Endothelial cell of umbilical vein (primary cell): ENCODE measurements at regions not wholly inside any gene's neighbourhood (a gene's known extent, or its start where the extent isn't known, plus 50 kb on each side); places are given as distances from the start of the nearest gene placed in this dataset.

Experiments used
- BruUV-seq: library from RNA; stranded (reverse); fragments of 400-500 nt; replicated peaks from 2 replicates; lab custom pipeline; 2021; lab: Mats Ljungman, UMichigan
- CTCF ChIA-PET: fragments of 300-600, 350-600 bp; sonication (Branson Sonifier 250); formaldehyde crosslinking; loops from one replicate; lab custom pipeline; 2021; ENCODE audit warnings: antibody characterized with exemption, inconsistent platforms; lab: Charles Lee
- POLR2A ChIA-PET: fragments of 300-600, 350-600 bp; sonication (Branson Sonifier 250); formaldehyde crosslinking; loops from one replicate; lab custom pipeline; 2021; ENCODE audit warnings: antibody characterized with exemption, inconsistent platforms; lab: Charles Lee
- DNase-seq: peaks from one replicate; pipeline ENCODE4 v3.0.0-alpha.2; 2011; ENCODE audit warnings: low read depth, low spot score
- FAIRE-seq: peaks from 2 replicates; lab custom pipeline; 2011; peaks lifted over from hg19 to GRCh38; lab: Jason Lieb, UNC
- H2AFZ ChIP-seq: 2 replicates; pipeline ENCODE4 v1.6.0; 2012; ENCODE audit warnings: low read depth, low read length, control low read depth, inconsistent platforms
- H3K27ac ChIP-seq: 2 replicates; pipeline ENCODE4 v1.5.1; 2011; ENCODE audit warnings: low read depth, mild to moderate bottlenecking, control low read depth, low read length, moderate library complexity; ENCODE audit not compliant: insufficient read depth
- H3K27me3 ChIP-seq, 2 experiments: 2 replicates each; pipeline versions ENCODE4 v1.6.0 to v1.6.1; 2011; ENCODE audit warnings: low read length in 2 of 2, mixed read lengths in 1 of 2; ENCODE audit not compliant: control insufficient read depth in 2 of 2, insufficient read depth in 2 of 2
- H3K36me3 ChIP-seq, 2 experiments: 2 replicates in 1 of 2; 3 replicates in 1 of 2; pipeline ENCODE4 v1.5.1; 2011; ENCODE audit warnings: low read length in 2 of 2, mild to moderate bottlenecking in 1 of 2, moderate library complexity in 1 of 2; ENCODE audit not compliant: control insufficient read depth in 2 of 2, insufficient read depth in 2 of 2; ENCODE audit errors: extremely low read depth in 1 of 2
- H3K4me1 ChIP-seq: 3 replicates; pipeline ENCODE4 v1.5.1; 2011; ENCODE audit warnings: mild to moderate bottlenecking, low read length; ENCODE audit not compliant: control insufficient read depth, insufficient read depth; ENCODE audit errors: extremely low read depth
- H3K4me2 ChIP-seq: 2 replicates; pipeline ENCODE4 v1.6.1; 2011; ENCODE audit warnings: low read length, control low read depth, mixed read lengths; ENCODE audit not compliant: insufficient read depth
- H3K4me3 ChIP-seq, 3 experiments: fragments of 200-600 bp in 1 of 3; sonication (generic), shearing (Covaris generic) in 1 of 3; replicated peaks in 1 of 3; 2 replicates each; pipeline ENCODE4 v1.5.1; 2011 to 2016; ENCODE audit warnings: control low read depth in 3 of 3, low read length in 3 of 3, mild to moderate bottlenecking in 2 of 3, inconsistent platforms in 1 of 3, low read depth in 1 of 3, moderate library complexity in 1 of 3; ENCODE audit not compliant: insufficient read depth in 1 of 3
- H3K79me2 ChIP-seq: 2 replicates; pipeline ENCODE4 v1.6.0; 2012; ENCODE audit warnings: low read length, inconsistent platforms; ENCODE audit not compliant: control insufficient read depth, insufficient read depth
- H3K9ac ChIP-seq: replicated peaks from 2 replicates; pipeline ENCODE3; 2011; ENCODE audit warnings: low read length, control low read depth; ENCODE audit not compliant: insufficient read depth; ENCODE audit errors: extremely low read depth
- H3K9me1 ChIP-seq: replicated peaks from 3 replicates; pipeline ENCODE4 v1.6.0; 2011; ENCODE audit warnings: mild to moderate bottlenecking, low read length; ENCODE audit not compliant: control insufficient read depth, insufficient read depth; ENCODE audit errors: extremely low read depth
- H3K9me3 ChIP-seq: replicated peaks from 2 replicates; pipeline ENCODE4 v1.5.1; 2012; ENCODE audit warnings: low read length, inconsistent platforms; ENCODE audit not compliant: control insufficient read depth, insufficient read depth
- H4K20me1 ChIP-seq: replicated peaks from 2 replicates; pipeline ENCODE3; 2011; ENCODE audit warnings: mild to moderate bottlenecking, low read length; ENCODE audit not compliant: control insufficient read depth, insufficient read depth; ENCODE audit errors: extremely low read depth
- EZH2 ChIP-seq: IDR thresholded peaks from 2 replicates; pipeline ENCODE4 v1.6.1; 2012; ENCODE audit warnings: borderline replicate concordance, low read depth, mild to moderate bottlenecking, moderate library complexity, low read length, inconsistent platforms; ENCODE audit not compliant: severe bottlenecking
- FOS ChIP-seq: IDR thresholded peaks from 2 replicates; pipeline ENCODE4 v1.6.1; 2011; ENCODE audit warnings: mild to moderate bottlenecking, low read length, moderate library complexity, borderline replicate concordance; ENCODE audit not compliant: insufficient read depth
- GATA2 ChIP-seq: IDR thresholded peaks from 2 replicates; pipeline ENCODE4 v1.7.0; 2011; ENCODE audit warnings: low read depth, mild to moderate bottlenecking, moderate library complexity, mixed read lengths, low read length; ENCODE audit not compliant: insufficient read length, insufficient read depth
- JUN ChIP-seq: IDR thresholded peaks from 2 replicates; pipeline ENCODE4 v1.6.1; 2011; ENCODE audit warnings: borderline replicate concordance, low read depth; ENCODE audit not compliant: insufficient read length, insufficient read depth
- MYC ChIP-seq: IDR thresholded peaks from one replicate; pipeline ENCODE4 v1.6.1; 2011; ENCODE audit warnings: mild to moderate bottlenecking, low read depth, low read length
- POLR2A ChIP-seq: IDR thresholded peaks from 2 replicates; pipeline ENCODE4 v1.6.1; 2012; ENCODE audit warnings: low read depth, mild to moderate bottlenecking, control low read depth, low read length
- POLR2AphosphoS5 ChIP-seq: IDR thresholded peaks from 2 replicates; pipeline ENCODE4 v1.6.1; 2012; ENCODE audit warnings: low read depth, mild to moderate bottlenecking, control low read depth, low read length, moderate library complexity; ENCODE audit not compliant: insufficient read depth
- dilution Hi-C: fragments of 300-500 bp; cut with MboI; formaldehyde crosslinking; loops from one replicate; pipeline ENCODE4 v1.15.0; 2019; ENCODE audit warnings: low sequenced_read_pairs; ENCODE audit not compliant: extremely low pct_ligation_motif_present
- intact Hi-C: fragments of 100-400 bp; cut with micrococcal nuclease; formaldehyde crosslinking; loops from one replicate; pipeline ENCODE4 v1.10.0; 2022
- TF ChIP-seq, protein P1 (sequence below), 2 donors: IDR thresholded peaks; 1 replicate in 1 of 2; 2 replicates in 1 of 2; pipeline ENCODE4 v1.5.1; 2011; ENCODE audit warnings: low read length in 2 of 2, mild to moderate bottlenecking in 2 of 2, moderate library complexity in 2 of 2, control low read depth in 1 of 2, inconsistent platforms in 1 of 2, low read depth in 1 of 2; ENCODE audit not compliant: insufficient read depth in 1 of 2; ENCODE audit errors: extremely low read depth in 1 of 2
- TF ChIP-seq, protein P2 (sequence below): IDR thresholded peaks from 2 replicates; pipeline ENCODE4 v1.6.1; 2011; ENCODE audit not compliant: insufficient read depth, insufficient read length

DNA sequence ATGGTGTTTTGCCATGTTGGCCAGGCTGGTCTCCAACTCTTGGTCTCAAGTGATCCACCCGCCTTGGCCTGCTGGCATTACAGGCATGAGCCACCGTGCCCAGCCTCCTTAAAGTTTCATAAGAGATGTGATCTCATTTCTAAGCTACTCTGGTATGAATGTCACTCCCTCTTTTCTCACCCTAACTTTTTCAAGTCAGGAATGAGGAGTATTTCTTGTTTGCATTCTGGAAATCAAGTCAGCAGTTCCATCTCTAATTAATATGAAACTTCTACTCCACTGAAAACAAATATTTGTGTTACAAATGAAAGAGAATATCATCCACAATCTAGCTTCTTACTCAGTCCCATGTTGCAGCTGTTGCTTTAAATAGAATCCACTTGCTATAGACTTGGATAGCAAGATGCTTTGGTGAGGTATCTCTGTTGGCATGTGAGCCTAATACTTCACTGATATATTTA is 61.3 kb downstream of the ARF6 start:
- ChIA-PET POLR2A (no interaction called here), CTCF (interaction anchor here (1.7 kb wide), 1 partner anchor 18 kb away, joined by 5 read pairs; no protein-coding TSS in a partner anchor)
- Histone ChIP-seq H3K27ac (no peak overlapping the region), H3K4me2 (no peak overlapping the region), H3K9me1 (no peaks in the 10 kb centered on the region), H2AFZ (no peak overlapping the region), H3K36me3 (no peaks in the 10 kb centered on the region), H3K9ac (no peak overlapping the region), H4K20me1 (no peaks in the 10 kb centered on the region), H3K9me3 (no peaks in the 10 kb centered on the region), H3K4me1 (peaks cover 6% of the 10 kb centered on the region), H3K79me2 (no peaks in the 10 kb centered on the region), H3K4me3 (no peak overlapping the region), H3K27me3 (no peaks in the 10 kb centered on the region)
- no peak for FAIRE-seq
- dilution Hi-C loops: no loop called here
- intact Hi-C loops: no loop called here
- BruUV-seq: no TSS peak
- TF ChIP-seq MYC (no peak), POLR2A (no peak), EZH2 (no peak), JUN (no peak), POLR2AphosphoS5 (no peak), FOS (no peak), GATA2 (no peak)
- TF ChIP-seq, protein P1, sequence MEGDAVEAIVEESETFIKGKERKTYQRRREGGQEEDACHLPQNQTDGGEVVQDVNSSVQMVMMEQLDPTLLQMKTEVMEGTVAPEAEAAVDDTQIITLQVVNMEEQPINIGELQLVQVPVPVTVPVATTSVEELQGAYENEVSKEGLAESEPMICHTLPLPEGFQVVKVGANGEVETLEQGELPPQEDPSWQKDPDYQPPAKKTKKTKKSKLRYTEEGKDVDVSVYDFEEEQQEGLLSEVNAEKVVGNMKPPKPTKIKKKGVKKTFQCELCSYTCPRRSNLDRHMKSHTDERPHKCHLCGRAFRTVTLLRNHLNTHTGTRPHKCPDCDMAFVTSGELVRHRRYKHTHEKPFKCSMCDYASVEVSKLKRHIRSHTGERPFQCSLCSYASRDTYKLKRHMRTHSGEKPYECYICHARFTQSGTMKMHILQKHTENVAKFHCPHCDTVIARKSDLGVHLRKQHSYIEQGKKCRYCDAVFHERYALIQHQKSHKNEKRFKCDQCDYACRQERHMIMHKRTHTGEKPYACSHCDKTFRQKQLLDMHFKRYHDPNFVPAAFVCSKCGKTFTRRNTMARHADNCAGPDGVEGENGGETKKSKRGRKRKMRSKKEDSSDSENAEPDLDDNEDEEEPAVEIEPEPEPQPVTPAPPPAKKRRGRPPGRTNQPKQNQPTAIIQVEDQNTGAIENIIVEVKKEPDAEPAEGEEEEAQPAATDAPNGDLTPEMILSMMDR (IDR thresholded peaks at IDR 0.05; ENCODE audit: extremely low read depth in 1 of 2, insufficient read depth in 1 of 2, low read depth in 1 of 2, low read length in 2 of 2): no peak
- TF ChIP-seq, protein P2, sequence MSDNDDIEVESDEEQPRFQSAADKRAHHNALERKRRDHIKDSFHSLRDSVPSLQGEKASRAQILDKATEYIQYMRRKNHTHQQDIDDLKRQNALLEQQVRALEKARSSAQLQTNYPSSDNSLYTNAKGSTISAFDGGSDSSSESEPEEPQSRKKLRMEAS: no peak
- no peak for DNase-seq
